ENCODE measurements at regions not wholly inside any gene's neighbourhood (a gene's known extent, or its start where the extent isn't known, plus 50 kb on each side); places are given as distances from the start of the nearest gene placed in this dataset.
"Not testable (repeated sequence)": the region's sequence is repeated elsewhere in the genome, so short reads cannot be mapped to it uniquely, and the experiment has no call there.

DNA sequence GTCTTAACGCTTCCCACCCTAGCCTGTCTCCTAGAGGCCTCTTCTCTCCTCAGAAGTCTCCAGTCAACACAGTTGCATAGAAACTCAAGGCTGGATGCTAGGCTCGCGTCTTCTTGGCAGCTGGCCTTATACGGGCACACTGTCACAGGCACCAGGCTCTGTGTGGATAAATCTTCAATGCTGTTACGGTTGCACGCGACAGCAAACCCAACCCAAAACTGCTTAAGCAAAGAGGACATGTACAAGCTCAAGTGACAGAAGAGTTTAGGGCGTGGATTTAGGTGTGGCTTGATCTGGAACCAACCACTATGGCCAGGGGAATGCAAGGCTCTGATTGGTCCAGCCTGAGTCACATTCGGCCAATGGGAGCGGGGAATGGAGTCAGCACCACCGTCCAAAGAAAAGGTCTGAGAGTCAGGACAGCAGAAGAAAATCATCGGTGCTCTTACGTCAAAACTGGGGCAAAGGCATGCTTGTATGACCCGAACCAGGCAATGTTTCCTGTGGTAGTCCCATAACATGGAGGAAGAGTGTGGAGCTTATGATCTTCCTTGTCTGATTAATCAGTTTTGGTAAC, 65.1 kb upstream of the ZNG1B start:
- H3K27me3 ChIP-seq (ENCODE audit: control insufficient read depth in 1 of 2, insufficient read depth in 2 of 2, low read length in 2 of 2); H3K36me3 Mint-ChIP-seq (ENCODE audit: low read depth); H3K9me3 ChIP-seq (ENCODE audit: control insufficient read depth in 1 of 2, insufficient read depth in 1 of 2, low read length in 2 of 2); H3K27ac ChIP-seq (ENCODE audit: low read depth in 1 of 2, low read length in 2 of 2); H3K4me3 ChIP-seq (ENCODE audit: low read length); H3K4me1 ChIP-seq (ENCODE audit: insufficient read depth, low read length); DNase-seq; H3K27ac Mint-ChIP-seq; H3K9me3 Mint-ChIP-seq; H3K4me3 Mint-ChIP-seq; POLR2A ChIA-PET; H3K4me1 Mint-ChIP-seq (ENCODE audit: low read depth); ATAC-seq (ENCODE audit: poor library complexity); H3K27me3 Mint-ChIP-seq; intact Hi-C loops (cut with DNase I, micrococcal nuclease); H3K36me3 ChIP-seq (ENCODE audit: insufficient read depth, low read length): not testable (repeated sequence)
- CTCF ChIA-PET: interaction anchor here (1.4 kb wide), 1 partner anchor 123 kb away, joined by 4 read pairs; no protein-coding TSS in a partner anchor

DNA sequence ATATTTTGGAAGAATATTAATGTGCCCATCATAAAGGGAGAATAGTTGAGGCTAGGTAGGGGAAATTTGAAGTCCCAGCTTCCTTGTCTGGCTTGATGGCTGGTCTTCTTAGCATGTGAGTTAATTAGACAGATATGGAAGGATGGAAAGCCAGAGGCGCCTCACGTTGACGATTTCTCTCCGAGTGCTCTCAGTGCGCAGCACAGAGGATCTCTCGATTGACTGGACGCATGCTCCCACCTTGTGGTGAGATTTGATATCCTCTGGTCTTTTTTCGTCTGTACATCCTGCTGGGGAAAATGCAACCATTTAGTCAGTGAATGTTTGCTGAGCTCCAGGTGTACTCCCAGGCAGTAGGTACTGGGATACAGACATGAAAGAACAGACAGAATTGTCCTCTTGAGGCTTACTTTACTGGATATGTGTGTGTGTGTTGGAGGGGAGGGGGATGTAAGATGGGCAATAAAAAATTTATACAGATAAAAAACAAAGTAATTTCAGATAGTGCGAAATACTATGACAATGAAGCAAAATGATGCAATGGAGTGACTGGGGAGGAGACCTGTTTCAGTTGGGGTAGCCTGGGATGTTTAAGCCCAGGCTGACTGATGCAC, 66.9 kb upstream of the ZNG1B start:
- intact Hi-C loops (cut with DNase I, micrococcal nuclease): loop anchor here (1.0 kb wide), 3 partner anchors 121 to 232 kb away; no protein-coding TSS in a partner anchor
- H3K4me3 ChIP-seq (ENCODE audit: low read length): no peak overlapping the region
- no peaks in the 10 kb centered on the region for H3K4me1 ChIP-seq (ENCODE audit: insufficient read depth, low read length)
- no peak overlapping the region for H3K27ac ChIP-seq (ENCODE audit: low read depth in 1 of 2, low read length in 2 of 2)
- no peaks in the 10 kb centered on the region for H3K27me3 Mint-ChIP-seq
- H3K4me3 Mint-ChIP-seq: no peak overlapping the region
- no peaks in the 10 kb centered on the region for H3K36me3 ChIP-seq (ENCODE audit: insufficient read depth, low read length)
- POLR2A ChIA-PET: interaction anchor here (1.4 kb wide), 2 partner anchors 164 to 167 kb away, joined by 3 read pairs; no protein-coding TSS in a partner anchor
- H3K9me3 ChIP-seq (ENCODE audit: control insufficient read depth in 1 of 2, insufficient read depth in 1 of 2, low read length in 2 of 2): no peaks in the 10 kb centered on the region
- H3K4me1 Mint-ChIP-seq (ENCODE audit: low read depth): peaks cover 5% of the 10 kb centered on the region
- no peaks in the 10 kb centered on the region for H3K27me3 ChIP-seq (ENCODE audit: control insufficient read depth in 1 of 2, insufficient read depth in 2 of 2, low read length in 2 of 2)
- no peaks in the 10 kb centered on the region for H3K36me3 Mint-ChIP-seq (ENCODE audit: low read depth)
- no peak overlapping the region for H3K27ac Mint-ChIP-seq
- ATAC-seq (ENCODE audit: poor library complexity): peak; percentile 100
- DNase-seq: peak; percentile 49 to 85 (median 58)
- H3K9me3 Mint-ChIP-seq: no peaks in the 10 kb centered on the region
- TF ChIP-seq, protein P1, sequence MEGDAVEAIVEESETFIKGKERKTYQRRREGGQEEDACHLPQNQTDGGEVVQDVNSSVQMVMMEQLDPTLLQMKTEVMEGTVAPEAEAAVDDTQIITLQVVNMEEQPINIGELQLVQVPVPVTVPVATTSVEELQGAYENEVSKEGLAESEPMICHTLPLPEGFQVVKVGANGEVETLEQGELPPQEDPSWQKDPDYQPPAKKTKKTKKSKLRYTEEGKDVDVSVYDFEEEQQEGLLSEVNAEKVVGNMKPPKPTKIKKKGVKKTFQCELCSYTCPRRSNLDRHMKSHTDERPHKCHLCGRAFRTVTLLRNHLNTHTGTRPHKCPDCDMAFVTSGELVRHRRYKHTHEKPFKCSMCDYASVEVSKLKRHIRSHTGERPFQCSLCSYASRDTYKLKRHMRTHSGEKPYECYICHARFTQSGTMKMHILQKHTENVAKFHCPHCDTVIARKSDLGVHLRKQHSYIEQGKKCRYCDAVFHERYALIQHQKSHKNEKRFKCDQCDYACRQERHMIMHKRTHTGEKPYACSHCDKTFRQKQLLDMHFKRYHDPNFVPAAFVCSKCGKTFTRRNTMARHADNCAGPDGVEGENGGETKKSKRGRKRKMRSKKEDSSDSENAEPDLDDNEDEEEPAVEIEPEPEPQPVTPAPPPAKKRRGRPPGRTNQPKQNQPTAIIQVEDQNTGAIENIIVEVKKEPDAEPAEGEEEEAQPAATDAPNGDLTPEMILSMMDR (IDR thresholded peaks at IDR 0.05): peak; percentile 65
- CTCF ChIA-PET: interaction anchor here (0.7 to 2.0 kb wide), 7 partner anchors 11 to 235 kb away, joined by 3 to 7 read pairs (median 6); no protein-coding TSS in a partner anchor

DNA sequence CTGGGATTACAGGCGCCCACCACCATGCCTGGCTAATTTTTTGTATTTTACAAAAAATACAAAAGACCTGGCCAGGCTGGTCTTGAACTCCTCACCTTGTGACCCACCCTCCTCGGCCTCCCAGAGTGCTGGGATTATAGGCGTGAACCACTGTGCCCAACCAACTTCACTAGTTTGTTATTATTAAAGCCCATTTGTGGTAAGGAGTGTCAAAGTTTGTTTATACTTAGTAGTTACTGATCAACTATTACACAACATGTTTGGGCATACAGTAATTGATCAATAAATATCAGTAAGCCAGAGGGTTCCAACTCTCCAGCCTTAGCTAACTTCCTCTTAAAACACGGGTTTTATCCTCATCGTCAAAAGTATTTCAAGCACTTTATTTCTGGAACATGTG, 67.5 kb upstream of the ZNG1B start:
- POLR2A ChIA-PET: interaction anchor here (1.4 kb wide), 1 partner anchor 164 kb away, joined by 3 read pairs; no protein-coding TSS in a partner anchor
- ATAC-seq (ENCODE audit: poor library complexity): no peak

DNA sequence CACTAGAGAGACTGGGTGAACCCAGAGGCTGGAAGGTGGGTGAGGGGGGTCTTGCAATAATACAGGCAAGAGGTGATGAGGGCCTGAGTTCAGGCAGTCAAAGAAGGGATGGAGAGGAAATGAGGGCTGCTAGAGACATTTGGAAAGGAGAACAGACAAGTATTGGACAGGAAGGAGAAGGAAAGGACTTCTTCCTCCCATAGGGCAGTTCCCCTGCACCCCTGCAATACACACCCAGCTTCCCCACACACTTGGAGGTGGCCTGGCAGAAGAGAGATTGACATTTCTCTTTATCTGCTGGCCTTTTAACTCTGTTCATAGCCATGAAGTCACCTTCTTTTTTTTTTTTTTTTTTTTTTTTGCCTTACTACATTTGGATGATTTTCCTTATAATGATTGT, 68.9 kb upstream of the ZNG1B start:
- H3K9me3 ChIP-seq (ENCODE audit: control insufficient read depth in 1 of 2, insufficient read depth in 1 of 2, low read length in 2 of 2); H3K4me3 ChIP-seq (ENCODE audit: low read length); H3K4me3 Mint-ChIP-seq; H3K36me3 ChIP-seq (ENCODE audit: insufficient read depth, low read length); ATAC-seq (ENCODE audit: poor library complexity); H3K27me3 ChIP-seq (ENCODE audit: control insufficient read depth in 1 of 2, insufficient read depth in 2 of 2, low read length in 2 of 2); H3K9me3 Mint-ChIP-seq; H3K36me3 Mint-ChIP-seq (ENCODE audit: low read depth); DNase-seq; H3K4me1 Mint-ChIP-seq (ENCODE audit: low read depth); H3K27ac ChIP-seq (ENCODE audit: low read depth in 1 of 2, low read length in 2 of 2); H3K27me3 Mint-ChIP-seq; CTCF ChIA-PET; POLR2A ChIA-PET; H3K4me1 ChIP-seq (ENCODE audit: insufficient read depth, low read length); H3K27ac Mint-ChIP-seq: not testable (repeated sequence)
- intact Hi-C loops (cut with DNase I, micrococcal nuclease): loop anchor here in 1 of 2 experiments (2.0 kb wide), 1 partner anchor 232 kb away; no protein-coding TSS in a partner anchor

More for the DNA sequence above, 67.5 kb upstream of the ZNG1B start:
- Mint-ChIP-seq H3K9me3 (no peaks in the 10 kb centered on the region), H3K4me1 (ENCODE audit: low read depth) (peaks cover 5% of the 10 kb centered on the region), H3K4me3 (no peak overlapping the region), H3K27ac (no peak overlapping the region), H3K36me3 (ENCODE audit: low read depth) (no peaks in the 10 kb centered on the region), H3K27me3 (no peaks in the 10 kb centered on the region)
- intact Hi-C loops (cut with DNase I, micrococcal nuclease): loop anchor here (1.0 kb wide), 3 partner anchors 121 to 232 kb away; no protein-coding TSS in a partner anchor
- H3K36me3 ChIP-seq (ENCODE audit: insufficient read depth, low read length): no peaks in the 10 kb centered on the region
- no peaks in the 10 kb centered on the region for H3K9me3 ChIP-seq (ENCODE audit: control insufficient read depth in 1 of 2, insufficient read depth in 1 of 2, low read length in 2 of 2)
- no peak for DNase-seq
- no peaks in the 10 kb centered on the region for H3K27me3 ChIP-seq (ENCODE audit: control insufficient read depth in 1 of 2, insufficient read depth in 2 of 2, low read length in 2 of 2)
- CTCF ChIA-PET: interaction anchor here (0.7 to 2.0 kb wide), 6 partner anchors 10 to 235 kb away, joined by 3 to 7 read pairs (median 6); no protein-coding TSS in a partner anchor
- H3K4me1 ChIP-seq (ENCODE audit: insufficient read depth, low read length): no peaks in the 10 kb centered on the region
- no peak overlapping the region for H3K4me3 ChIP-seq (ENCODE audit: low read length)
- TF ChIP-seq, protein P1 (IDR thresholded peaks at IDR 0.05): no peak
- no peak overlapping the region for H3K27ac ChIP-seq (ENCODE audit: low read depth in 1 of 2, low read length in 2 of 2)

DNA sequence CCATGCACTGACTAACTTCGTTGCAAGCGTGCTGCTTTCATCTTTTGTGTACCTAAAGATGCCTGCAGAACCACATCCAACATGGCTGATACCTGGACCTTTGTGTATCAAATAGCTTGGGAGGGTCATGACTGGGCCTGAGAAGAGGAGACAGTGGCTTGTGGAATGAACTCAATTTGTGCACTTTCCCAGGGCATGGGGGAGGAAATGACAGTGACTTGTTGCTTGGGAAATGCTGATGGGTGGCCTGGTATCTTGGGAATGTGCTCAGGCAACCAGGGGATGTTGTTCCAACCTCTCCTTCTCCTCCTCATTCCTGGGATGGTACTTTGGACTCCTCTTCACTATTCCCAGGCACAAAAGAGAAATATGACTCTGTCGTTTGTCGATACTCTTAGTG, 70.7 kb upstream of the ZNG1B start:
- H3K36me3 Mint-ChIP-seq (ENCODE audit: low read depth); DNase-seq; CTCF ChIA-PET; H3K27me3 Mint-ChIP-seq; H3K9me3 Mint-ChIP-seq; H3K4me3 ChIP-seq (ENCODE audit: low read length); H3K4me3 Mint-ChIP-seq; ATAC-seq (ENCODE audit: poor library complexity); H3K27me3 ChIP-seq (ENCODE audit: control insufficient read depth in 1 of 2, insufficient read depth in 2 of 2, low read length in 2 of 2); H3K4me1 ChIP-seq (ENCODE audit: insufficient read depth, low read length); H3K27ac ChIP-seq (ENCODE audit: low read depth in 1 of 2, low read length in 2 of 2); H3K36me3 ChIP-seq (ENCODE audit: insufficient read depth, low read length); intact Hi-C loops (cut with DNase I, micrococcal nuclease); H3K4me1 Mint-ChIP-seq (ENCODE audit: low read depth); H3K9me3 ChIP-seq (ENCODE audit: control insufficient read depth in 1 of 2, insufficient read depth in 1 of 2, low read length in 2 of 2); H3K27ac Mint-ChIP-seq; POLR2A ChIA-PET: not testable (repeated sequence)
